Choroid plexus epithelial cell (primary cell): ENCODE measurements at regions not wholly inside any gene's neighbourhood (a gene's known extent, or its start where the extent isn't known, plus 50 kb on each side); places are given as distances from the start of the nearest gene placed in this dataset.

Experiments used
- DNase-seq: peaks from one replicate; pipeline ENCODE4 v3.0.0-alpha.2; 2010; ENCODE audit warnings: low read depth
- H3K4me3 ChIP-seq: 2 replicates; pipeline ENCODE4 v1.5.1; 2011; ENCODE audit warnings: low read depth, mild to moderate bottlenecking, control low read depth, low read length, moderate library complexity
- CTCF ChIP-seq: conservative IDR thresholded peaks from 2 replicates; pipeline ENCODE4 v1.5.1; 2011; ENCODE audit warnings: low read depth, mild to moderate bottlenecking, control low read depth, inconsistent platforms, low read length, moderate library complexity

GRCh38 chrX:8105531-8105930 lies 65.5 kb downstream of the VCX2 start:
- DNase-seq: no peak
- no peak for TF ChIP-seq CTCF
- no peak overlapping the region for H3K4me3 ChIP-seq

- no peak for TF ChIP-seq CTCF
- H3K4me3 ChIP-seq: no peak overlapping the region
- DNase-seq: no peak
Observed at GRCh38 chrX:8103655-8104054, 67.4 kb downstream of the VCX2 start.

GRCh38 chrX:8091510-8091909 lies 79.6 kb downstream of the VCX2 start:
- H3K4me3 ChIP-seq: no peak overlapping the region
- no peak for DNase-seq
- TF ChIP-seq CTCF: no peak

- TF ChIP-seq CTCF: no peak
- no peak for DNase-seq
- no peak overlapping the region for H3K4me3 ChIP-seq
Observed at GRCh38 chrX:8090906-8091305, 80.2 kb downstream of the VCX2 start.

GRCh38 chrX:8090482-8090881 lies 80.6 kb downstream of the VCX2 start:
- no peak overlapping the region for H3K4me3 ChIP-seq
- no peak for DNase-seq
- TF ChIP-seq CTCF: no peak

- DNase-seq: no peak
- no peak overlapping the region for H3K4me3 ChIP-seq
- no peak for TF ChIP-seq CTCF
Observed at GRCh38 chrX:8089141-8089540, 81.9 kb downstream of the VCX2 start.

GRCh38 chrX:8084006-8084405 lies 87.1 kb downstream of the VCX2 start:
- no peak for TF ChIP-seq CTCF
- H3K4me3 ChIP-seq: no peak overlapping the region
- DNase-seq: peak; percentile 57
